ENCODE measurements at regions not wholly inside any gene's neighbourhood (a gene's known extent, or its start where the extent isn't known, plus 50 kb on each side); places are given as distances from the start of the nearest gene placed in this dataset.

DNA sequence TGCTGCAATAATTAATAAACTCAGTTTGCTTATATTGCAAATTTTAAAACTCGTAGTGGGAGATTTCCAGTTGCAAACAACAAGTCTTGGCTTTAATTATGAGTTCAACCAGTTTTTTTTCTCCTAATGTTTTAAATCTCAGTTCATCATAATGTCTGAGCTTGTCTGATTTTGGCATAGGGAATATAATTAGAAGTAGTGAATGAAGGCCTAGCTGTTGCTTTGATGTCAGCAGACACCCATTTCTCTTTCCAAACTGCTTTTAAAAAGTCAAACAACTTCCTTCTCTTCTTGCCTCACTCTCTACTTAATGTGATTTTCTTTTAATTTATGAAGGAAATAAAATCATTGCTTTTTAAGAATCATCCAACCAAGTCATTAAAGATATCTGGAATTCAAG lies 1462.1 kb downstream of the DPP10 start:
- TF ChIP-seq, protein P1, sequence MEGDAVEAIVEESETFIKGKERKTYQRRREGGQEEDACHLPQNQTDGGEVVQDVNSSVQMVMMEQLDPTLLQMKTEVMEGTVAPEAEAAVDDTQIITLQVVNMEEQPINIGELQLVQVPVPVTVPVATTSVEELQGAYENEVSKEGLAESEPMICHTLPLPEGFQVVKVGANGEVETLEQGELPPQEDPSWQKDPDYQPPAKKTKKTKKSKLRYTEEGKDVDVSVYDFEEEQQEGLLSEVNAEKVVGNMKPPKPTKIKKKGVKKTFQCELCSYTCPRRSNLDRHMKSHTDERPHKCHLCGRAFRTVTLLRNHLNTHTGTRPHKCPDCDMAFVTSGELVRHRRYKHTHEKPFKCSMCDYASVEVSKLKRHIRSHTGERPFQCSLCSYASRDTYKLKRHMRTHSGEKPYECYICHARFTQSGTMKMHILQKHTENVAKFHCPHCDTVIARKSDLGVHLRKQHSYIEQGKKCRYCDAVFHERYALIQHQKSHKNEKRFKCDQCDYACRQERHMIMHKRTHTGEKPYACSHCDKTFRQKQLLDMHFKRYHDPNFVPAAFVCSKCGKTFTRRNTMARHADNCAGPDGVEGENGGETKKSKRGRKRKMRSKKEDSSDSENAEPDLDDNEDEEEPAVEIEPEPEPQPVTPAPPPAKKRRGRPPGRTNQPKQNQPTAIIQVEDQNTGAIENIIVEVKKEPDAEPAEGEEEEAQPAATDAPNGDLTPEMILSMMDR (IDR thresholded peaks at IDR 0.05), result no peak
- ATAC-seq (no peak), DNase-seq (no peak)
- ChIA-PET CTCF (no interaction called here), POLR2A (no interaction called here)
- H3K36me3 Mint-ChIP-seq (ENCODE audit: low read depth), result no peaks in the 10 kb centered on the region
- H3K27ac Mint-ChIP-seq, result no peak overlapping the region
- no peaks in the 10 kb centered on the region for H3K27me3 Mint-ChIP-seq
- intact Hi-C loops (cut with micrococcal nuclease), result no loop called here
- H3K9me3 Mint-ChIP-seq, result peaks cover 10% of the 10 kb centered on the region
- H3K4me3 Mint-ChIP-seq, result no peak overlapping the region
- H3K4me1 Mint-ChIP-seq (ENCODE audit: low read depth), result no peaks in the 10 kb centered on the region

DNA sequence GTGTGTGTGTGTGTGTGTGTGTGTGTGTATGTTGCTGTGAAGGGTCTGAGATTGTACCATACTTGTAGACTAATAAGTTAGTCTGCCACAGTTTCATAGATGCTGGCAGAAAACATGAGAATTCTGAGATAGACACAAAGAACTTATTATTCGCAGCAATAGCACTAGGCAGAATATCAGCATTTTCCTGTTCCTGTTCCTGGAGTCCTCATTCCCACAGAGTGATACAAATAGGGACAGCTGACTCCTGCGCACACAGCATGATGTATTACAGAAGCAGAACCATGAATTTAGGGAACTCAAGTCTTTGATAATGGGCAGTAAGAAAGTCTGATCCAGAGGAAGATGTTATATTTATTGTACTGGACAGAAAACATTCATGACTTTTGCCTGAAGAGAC lies 1466.3 kb downstream of the DPP10 start:
- Mint-ChIP-seq H3K4me1 (ENCODE audit: low read depth) (no peaks in the 10 kb centered on the region), H3K4me3 (no peak overlapping the region), H3K9me3 (peaks cover 8% of the 10 kb centered on the region), H3K27me3 (no peaks in the 10 kb centered on the region), H3K36me3 (ENCODE audit: low read depth) (no peaks in the 10 kb centered on the region), H3K27ac (no peak overlapping the region)
- no peak for ATAC-seq
- DNase-seq, result no peak
- ChIA-PET POLR2A (no interaction called here), CTCF (no interaction called here)
- TF ChIP-seq, protein P1 (IDR thresholded peaks at IDR 0.05), result no peak
- intact Hi-C loops (cut with micrococcal nuclease), result no loop called here

DNA sequence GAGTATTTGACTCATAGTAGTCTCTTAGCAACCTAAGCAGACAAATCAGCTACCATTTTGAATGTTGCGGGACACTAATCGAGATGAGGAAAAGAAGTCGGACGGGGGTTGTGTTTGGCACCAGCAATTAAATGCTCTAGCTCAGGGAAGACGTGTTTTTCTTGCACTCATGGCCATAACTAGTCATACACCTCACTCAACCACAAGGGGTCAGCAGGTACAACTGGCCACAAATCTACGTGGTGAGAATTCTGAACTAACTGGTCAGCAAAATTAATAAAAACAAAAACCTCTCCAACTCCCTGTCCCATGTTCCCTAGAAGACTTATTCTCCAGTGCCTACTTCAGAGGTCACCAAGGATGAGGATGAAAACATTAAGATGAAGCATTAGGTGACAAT lies 1467.8 kb downstream of the DPP10 start:
- CTCF ChIA-PET, result no interaction called here
- DNase-seq (no peak), ATAC-seq (no peak)
- POLR2A ChIA-PET, result no interaction called here
- H3K36me3 Mint-ChIP-seq (ENCODE audit: low read depth), result no peaks in the 10 kb centered on the region
- no peak overlapping the region for H3K4me3 Mint-ChIP-seq
- peaks cover 6% of the 10 kb centered on the region for H3K9me3 Mint-ChIP-seq
- intact Hi-C loops (cut with micrococcal nuclease), result no loop called here
- H3K27me3 Mint-ChIP-seq, result no peaks in the 10 kb centered on the region
- TF ChIP-seq, protein P1 (IDR thresholded peaks at IDR 0.05), result no peak
- no peak overlapping the region for H3K27ac Mint-ChIP-seq
- H3K4me1 Mint-ChIP-seq (ENCODE audit: low read depth), result no peaks in the 10 kb centered on the region

DNA sequence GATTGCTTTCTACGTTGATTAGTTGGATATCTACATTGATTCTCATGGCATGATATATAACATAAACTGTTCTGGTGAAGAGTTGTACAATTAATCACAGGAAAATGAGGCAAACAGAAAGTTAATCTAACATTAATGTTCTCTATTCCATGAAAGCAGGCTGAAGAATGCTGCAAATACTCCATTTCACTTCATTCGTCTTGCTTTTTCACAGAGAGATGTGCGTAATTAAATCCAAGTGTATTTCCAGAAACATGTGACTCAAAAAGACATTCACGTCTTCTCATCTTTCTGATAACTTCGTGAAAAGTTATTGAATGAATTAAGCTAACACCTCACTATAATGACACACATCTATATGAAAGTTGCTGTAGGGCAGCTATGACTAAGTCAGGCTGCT lies 1471.5 kb downstream of the DPP10 start:
- intact Hi-C loops (cut with micrococcal nuclease), result no loop called here
- no peaks in the 10 kb centered on the region for H3K36me3 Mint-ChIP-seq (ENCODE audit: low read depth)
- CTCF ChIA-PET, result no interaction called here
- no peaks in the 10 kb centered on the region for H3K4me1 Mint-ChIP-seq (ENCODE audit: low read depth)
- DNase-seq (no peak), ATAC-seq (no peak)
- no peak overlapping the region for H3K4me3 Mint-ChIP-seq
- no peak overlapping the region for H3K27ac Mint-ChIP-seq
- no peaks in the 10 kb centered on the region for H3K27me3 Mint-ChIP-seq
- POLR2A ChIA-PET, result no interaction called here
- TF ChIP-seq, protein P1 (IDR thresholded peaks at IDR 0.05), result no peak
- peaks cover 3% of the 10 kb centered on the region for H3K9me3 Mint-ChIP-seq

DNA sequence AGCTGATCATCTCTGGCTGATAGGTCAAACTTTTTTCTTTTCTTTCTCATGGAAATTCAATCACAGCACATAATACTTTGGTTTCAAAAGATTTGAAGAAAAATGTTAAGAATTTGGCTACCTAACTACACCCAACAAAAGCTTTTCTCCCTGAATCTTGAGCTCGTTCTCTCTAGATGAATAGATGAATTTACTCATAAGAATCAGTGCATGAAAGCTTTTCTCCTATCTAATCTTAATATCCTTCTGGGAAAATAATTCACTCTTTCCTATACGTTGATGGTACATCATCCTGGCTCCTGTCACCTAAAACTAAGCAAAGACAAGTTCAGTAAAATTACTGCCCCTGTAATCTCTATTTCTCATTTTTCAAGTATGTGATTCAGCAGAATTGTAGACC lies 1479.1 kb downstream of the DPP10 start:
- Mint-ChIP-seq H3K4me3 (no peak overlapping the region), H3K4me1 (ENCODE audit: low read depth) (no peaks in the 10 kb centered on the region), H3K36me3 (ENCODE audit: low read depth) (no peaks in the 10 kb centered on the region), H3K27ac (no peak overlapping the region), H3K27me3 (no peaks in the 10 kb centered on the region), H3K9me3 (peaks cover 22% of the 10 kb centered on the region)
- DNase-seq (no peak), ATAC-seq (no peak)
- TF ChIP-seq, protein P1 (IDR thresholded peaks at IDR 0.05), result no peak
- intact Hi-C loops (cut with micrococcal nuclease), result no loop called here
- ChIA-PET CTCF (no interaction called here), POLR2A (no interaction called here)
